ENCODE measurements at regions not wholly inside any gene's neighbourhood (a gene's known extent, or its start where the extent isn't known, plus 50 kb on each side); places are given as distances from the start of the nearest gene placed in this dataset.

- H2AFZ ChIP-seq (ENCODE audit: insufficient read depth, low read depth, low read length, poor library complexity, severe bottlenecking) = no peak overlapping the region
- intact Hi-C loops (cut with micrococcal nuclease) = no loop called here
- no peaks in the 10 kb centered on the region for H3K36me3 ChIP-seq (replicated peaks in 1 of 2; ENCODE audit: control extremely low read depth in 1 of 2, control insufficient read depth in 1 of 2, extremely low read depth in 1 of 2, insufficient read depth in 2 of 2, low read length in 1 of 2)
- peaks cover 17% of the 10 kb centered on the region for H3K27me3 Mint-ChIP-seq
- no peak overlapping the region for H3K9ac ChIP-seq (ENCODE audit: low read length)
- no peaks in the 10 kb centered on the region for H3K4me1 Mint-ChIP-seq
- 92% methylated on average over 4 of the region's 5 CpGs for WGBS (ENCODE audit: insufficient coverage)
- no peaks in the 10 kb centered on the region for H3K4me1 ChIP-seq (ENCODE audit: control insufficient read depth in 2 of 2, insufficient read depth in 2 of 2, low read length in 2 of 2)
- H3K4me3 Mint-ChIP-seq = no peak overlapping the region
- CTCF ChIA-PET = no interaction called here
- DNase-seq (no peak), ATAC-seq (ENCODE audit: low read depth) (no peak)
- no peak overlapping the region for H3K4me2 ChIP-seq (replicated peaks; ENCODE audit: low read depth, low read length, poor library complexity, severe bottlenecking)
- POLR2A ChIA-PET = no interaction called here
- H3K9me3 ChIP-seq (ENCODE audit: control extremely low read depth in 1 of 3, control insufficient read depth in 2 of 3, insufficient read depth in 1 of 3, low read length in 2 of 3) = no peaks in the 10 kb centered on the region
- H3K27ac Mint-ChIP-seq = no peak overlapping the region
- no peak overlapping the region for H3K4me3 ChIP-seq (ENCODE audit: control extremely low read depth in 1 of 5, extremely low read depth in 1 of 5, insufficient read depth in 1 of 5, low read depth in 2 of 5, low read length in 4 of 5)
- no peak for TF ChIP-seq EZH2 (IDR thresholded peaks at IDR 0.05; ENCODE audit: borderline replicate concordance, insufficient read depth, low read depth, low read length, poor library complexity, severe bottlenecking)
- no peak for TF ChIP-seq CTCF (IDR thresholded peaks at IDR 0.05)
- H3K9me3 Mint-ChIP-seq (ENCODE audit: insufficient read depth) = no peaks in the 10 kb centered on the region
- H3K79me2 ChIP-seq (ENCODE audit: control insufficient read depth, insufficient read depth, low read length) = no peaks in the 10 kb centered on the region
- H3K27ac ChIP-seq (ENCODE audit: low read length in 2 of 2) = no peak overlapping the region
- H3K27me3 ChIP-seq (replicated peaks in 1 of 4; ENCODE audit: control extremely low read depth in 1 of 4, control insufficient read depth in 3 of 4, insufficient read depth in 4 of 4, low read length in 3 of 4) = peaks cover 0 to 5% (median 0%) of the 10 kb centered on the region in 4 experiments
- H4K20me1 ChIP-seq (ENCODE audit: control insufficient read depth, insufficient read depth, low read length, poor library complexity, severe bottlenecking) = no peaks in the 10 kb centered on the region
These were observed 69.3 kb downstream of the FAM50B start for GRCh38 chr6:3918469-3918868.

GRCh38 chr6:3919130-3919628, 70.0 kb downstream of the FAM50B start:
- H4K20me1 ChIP-seq (ENCODE audit: control insufficient read depth, insufficient read depth, low read length, poor library complexity, severe bottlenecking) = no peaks in the 10 kb centered on the region
- H3K4me1 ChIP-seq (ENCODE audit: control insufficient read depth in 2 of 2, insufficient read depth in 2 of 2, low read length in 2 of 2) = no peaks in the 10 kb centered on the region
- Mint-ChIP-seq H3K9me3 (ENCODE audit: insufficient read depth) (no peaks in the 10 kb centered on the region), H3K27ac (no peak overlapping the region), H3K4me3 (no peak overlapping the region), H3K4me1 (no peaks in the 10 kb centered on the region), H3K27me3 (peaks cover 14% of the 10 kb centered on the region)
- DNase-seq (no peak), ATAC-seq (ENCODE audit: low read depth) (no peak)
- no peak overlapping the region for H3K4me2 ChIP-seq (replicated peaks; ENCODE audit: low read depth, low read length, poor library complexity, severe bottlenecking)
- ChIA-PET CTCF (no interaction called here), POLR2A (no interaction called here)
- no peaks in the 10 kb centered on the region for H3K79me2 ChIP-seq (ENCODE audit: control insufficient read depth, insufficient read depth, low read length)
- H3K27ac ChIP-seq (ENCODE audit: low read length in 2 of 2) = no peak overlapping the region
- no peaks in the 10 kb centered on the region for H3K36me3 ChIP-seq (replicated peaks in 1 of 2; ENCODE audit: control extremely low read depth in 1 of 2, control insufficient read depth in 1 of 2, extremely low read depth in 1 of 2, insufficient read depth in 2 of 2, low read length in 1 of 2)
- H3K9me3 ChIP-seq (ENCODE audit: control extremely low read depth in 1 of 3, control insufficient read depth in 2 of 3, insufficient read depth in 1 of 3, low read length in 2 of 3) = no peaks in the 10 kb centered on the region
- H3K9ac ChIP-seq (ENCODE audit: low read length) = no peak overlapping the region
- TF ChIP-seq EZH2 (IDR thresholded peaks at IDR 0.05; ENCODE audit: borderline replicate concordance, insufficient read depth, low read depth, low read length, poor library complexity, severe bottlenecking) (no peak), CTCF (IDR thresholded peaks at IDR 0.05) (no peak)
- intact Hi-C loops (cut with micrococcal nuclease) = no loop called here
- H3K27me3 ChIP-seq (replicated peaks in 1 of 4; ENCODE audit: control extremely low read depth in 1 of 4, control insufficient read depth in 3 of 4, insufficient read depth in 4 of 4, low read length in 3 of 4) = peaks cover 0 to 5% (median 0%) of the 10 kb centered on the region in 4 experiments
- 79% methylated on average over 2 of the region's 6 CpGs for WGBS (ENCODE audit: insufficient coverage)
- H2AFZ ChIP-seq (ENCODE audit: insufficient read depth, low read depth, low read length, poor library complexity, severe bottlenecking) = no peak overlapping the region
- no peak overlapping the region for H3K4me3 ChIP-seq (ENCODE audit: control extremely low read depth in 1 of 5, extremely low read depth in 1 of 5, insufficient read depth in 1 of 5, low read depth in 2 of 5, low read length in 4 of 5)

Measured in B cell (primary cell).